Keratinocyte (primary cell): ENCODE measurements at regions not wholly inside any gene's neighbourhood (a gene's known extent, or its start where the extent isn't known, plus 50 kb on each side); places are given as distances from the start of the nearest gene placed in this dataset.

Experiments used
- CTCF ChIP-seq, 3 experiments: IDR thresholded peaks in 1 of 3; conservative IDR thresholded peaks in 1 of 3; optimal IDR thresholded peaks in 1 of 3; 2 replicates in 2 of 3; 3 replicates in 1 of 3; pipeline versions ENCODE3 to v1.5.1; 2011; ENCODE audit warnings: low read length in 3 of 3, mild to moderate bottlenecking in 3 of 3, moderate library complexity in 2 of 3, control low read depth in 1 of 3, inconsistent platforms in 1 of 3; ENCODE audit not compliant: insufficient read depth in 2 of 3; ENCODE audit errors: extremely low read depth in 1 of 3
- EZH2 ChIP-seq: IDR thresholded peaks from one replicate; pipeline ENCODE4 v1.6.1; 2012; ENCODE audit warnings: inconsistent platforms, mild to moderate bottlenecking, low read length, moderate library complexity

DNA sequence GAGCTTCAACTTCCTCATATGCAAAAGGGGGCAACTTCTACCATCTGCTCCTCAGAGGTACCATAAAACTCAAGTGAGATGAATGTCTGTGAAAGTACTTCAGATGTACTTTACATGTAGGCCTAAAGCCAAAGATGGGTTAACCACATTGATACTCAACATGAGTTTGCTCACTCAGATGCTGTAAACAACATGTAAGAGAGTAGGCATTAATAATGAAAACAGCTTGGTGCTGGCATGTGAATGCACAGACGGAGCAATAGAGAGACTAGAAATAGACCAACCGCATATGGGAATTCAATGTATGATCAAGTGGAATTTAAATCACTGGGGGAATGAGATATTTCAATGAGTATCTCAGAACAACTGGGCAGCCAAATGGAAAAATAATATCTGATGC is 143.8 kb upstream of the CDYL start:
- TF ChIP-seq EZH2 (no peak), CTCF (optimal IDR thresholded peaks at IDR 0.05 in 1 of 3, IDR thresholded peaks at IDR 0.05 in 1 of 3, conservative IDR thresholded peaks at IDR 0.05 in 1 of 3; ENCODE audit: extremely low read depth in 1 of 3, insufficient read depth in 2 of 3, low read length in 3 of 3) (no peak)
